ENCODE measurements at regions not wholly inside any gene's neighbourhood (a gene's known extent, or its start where the extent isn't known, plus 50 kb on each side); places are given as distances from the start of the nearest gene placed in this dataset.

- TF ChIP-seq, protein P1, sequence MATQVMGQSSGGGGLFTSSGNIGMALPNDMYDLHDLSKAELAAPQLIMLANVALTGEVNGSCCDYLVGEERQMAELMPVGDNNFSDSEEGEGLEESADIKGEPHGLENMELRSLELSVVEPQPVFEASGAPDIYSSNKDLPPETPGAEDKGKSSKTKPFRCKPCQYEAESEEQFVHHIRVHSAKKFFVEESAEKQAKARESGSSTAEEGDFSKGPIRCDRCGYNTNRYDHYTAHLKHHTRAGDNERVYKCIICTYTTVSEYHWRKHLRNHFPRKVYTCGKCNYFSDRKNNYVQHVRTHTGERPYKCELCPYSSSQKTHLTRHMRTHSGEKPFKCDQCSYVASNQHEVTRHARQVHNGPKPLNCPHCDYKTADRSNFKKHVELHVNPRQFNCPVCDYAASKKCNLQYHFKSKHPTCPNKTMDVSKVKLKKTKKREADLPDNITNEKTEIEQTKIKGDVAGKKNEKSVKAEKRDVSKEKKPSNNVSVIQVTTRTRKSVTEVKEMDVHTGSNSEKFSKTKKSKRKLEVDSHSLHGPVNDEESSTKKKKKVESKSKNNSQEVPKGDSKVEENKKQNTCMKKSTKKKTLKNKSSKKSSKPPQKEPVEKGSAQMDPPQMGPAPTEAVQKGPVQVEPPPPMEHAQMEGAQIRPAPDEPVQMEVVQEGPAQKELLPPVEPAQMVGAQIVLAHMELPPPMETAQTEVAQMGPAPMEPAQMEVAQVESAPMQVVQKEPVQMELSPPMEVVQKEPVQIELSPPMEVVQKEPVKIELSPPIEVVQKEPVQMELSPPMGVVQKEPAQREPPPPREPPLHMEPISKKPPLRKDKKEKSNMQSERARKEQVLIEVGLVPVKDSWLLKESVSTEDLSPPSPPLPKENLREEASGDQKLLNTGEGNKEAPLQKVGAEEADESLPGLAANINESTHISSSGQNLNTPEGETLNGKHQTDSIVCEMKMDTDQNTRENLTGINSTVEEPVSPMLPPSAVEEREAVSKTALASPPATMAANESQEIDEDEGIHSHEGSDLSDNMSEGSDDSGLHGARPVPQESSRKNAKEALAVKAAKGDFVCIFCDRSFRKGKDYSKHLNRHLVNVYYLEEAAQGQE (IDR thresholded peaks at IDR 0.05; ENCODE audit: borderline replicate concordance): no peak
- TF ChIP-seq, protein P1 (CRISPR knock-in tag; IDR thresholded peaks at IDR 0.05; ENCODE audit: low read depth): no peak
- TF ChIP-seq KDM1A (IDR thresholded peaks at IDR 0.05) (no peak), HSF4 (CRISPR knock-in tag; IDR thresholded peaks at IDR 0.05; ENCODE audit: borderline replicate concordance) (no peak), EP400 (IDR thresholded peaks at IDR 0.05) (no peak), THRA (IDR thresholded peaks at IDR 0.05) (no peak)
These were observed 178.3 kb downstream of the ATG4C start (continued) for GRCh38 chr1:62962014-62962812.

Data from K562 (cell line).